VCaP (cell line): ENCODE measurements at regions not wholly inside any gene's neighbourhood (a gene's known extent, or its start where the extent isn't known, plus 50 kb on each side); places are given as distances from the start of the nearest gene placed in this dataset.
"Not testable (repeated sequence)": the region's sequence is repeated elsewhere in the genome, so short reads cannot be mapped to it uniquely, and the experiment has no call there.

Experiments used
- H3K27ac ChIP-seq: fragments of 450-650 bp; 2 replicates; pipeline ENCODE4 v1.5.1; 2017
- CTCF ChIP-seq: fragments of 450-650 bp; conservative IDR thresholded peaks from 2 replicates; pipeline ENCODE4 v1.5.1; 2017; ENCODE audit warnings: mild to moderate bottlenecking, moderate library complexity

GRCh38 chr3:127442506-127442905 is 148.0 kb downstream of the TPRA1 start:
- no peak for TF ChIP-seq CTCF

GRCh38 chr3:127441764-127442163 is 148.8 kb downstream of the TPRA1 start:
- H3K27ac ChIP-seq = no peak overlapping the region
- no peak for TF ChIP-seq CTCF

More at GRCh38 chr3:127442506-127442905, 148.0 kb downstream of the TPRA1 start:
- no peak overlapping the region for H3K27ac ChIP-seq

GRCh38 chr3:127440384-127440783 is 150.1 kb downstream of the TPRA1 start:
- no peak overlapping the region for H3K27ac ChIP-seq
- TF ChIP-seq CTCF = no peak

GRCh38 chr3:127439621-127440020 is 150.9 kb downstream of the TPRA1 start:
- TF ChIP-seq CTCF = no peak
- H3K27ac ChIP-seq = no peak overlapping the region

- TF ChIP-seq CTCF = no peak
- no peak overlapping the region for H3K27ac ChIP-seq
These were observed 151.1 kb upstream of the PRR20G start for GRCh38 chr3:127438951-127439350.

GRCh38 chr3:127438371-127438770 is 150.5 kb upstream of the PRR20G start:
- no peak for TF ChIP-seq CTCF
- H3K27ac ChIP-seq = no peak overlapping the region

GRCh38 chr3:127435299-127435698 is 147.5 kb upstream of the PRR20G start:
- not testable (repeated sequence) for H3K27ac ChIP-seq

GRCh38 chr3:127431066-127431465 is 143.2 kb upstream of the PRR20G start:
- H3K27ac ChIP-seq = no peak overlapping the region

More at GRCh38 chr3:127431066-127431465, 143.2 kb upstream of the PRR20G start:
- no peak for TF ChIP-seq CTCF
